Myocyte (in vitro differentiated cells): ENCODE measurements at regions not wholly inside any gene's neighbourhood (a gene's known extent, or its start where the extent isn't known, plus 50 kb on each side); places are given as distances from the start of the nearest gene placed in this dataset.
A peak's percentile ranks its signal among the peaks of the same experiment; 100 is the strongest.

Experiments used
- DNase-seq: peaks from one replicate; pipeline ENCODE4 v3.0.0-alpha.2; 2012; ENCODE audit warnings: low read depth

GRCh38 chr5:8383616-8384015, 514.7 kb downstream of the MTRR start:
- no peak for DNase-seq

- DNase-seq, result no peak
Observed at GRCh38 chr5:8386719-8387288, 517.9 kb downstream of the MTRR start.

GRCh38 chr5:8391911-8392310, 523.0 kb downstream of the MTRR start:
- DNase-seq, result peak; percentile 77

GRCh38 chr5:8393240-8393639, 524.3 kb downstream of the MTRR start:
- DNase-seq, result no peak

DNA sequence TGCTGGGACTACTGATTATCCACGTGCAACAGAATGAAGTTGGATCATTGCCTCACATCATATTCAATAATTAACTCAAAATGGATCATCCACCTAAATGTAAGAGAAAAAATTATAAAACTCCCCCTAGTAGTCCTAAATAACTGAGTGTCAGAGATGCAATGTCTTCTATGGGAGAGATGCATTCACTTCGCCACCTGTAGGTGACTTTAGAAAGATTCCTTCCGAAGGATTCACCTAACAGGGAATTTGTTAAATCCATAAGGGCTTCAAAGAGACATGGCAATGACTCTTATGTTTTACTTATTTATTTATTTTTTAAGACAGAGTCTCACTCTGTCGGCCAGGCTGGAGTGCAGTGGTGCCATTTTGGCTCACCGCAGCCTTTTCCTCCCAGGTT, 526.0 kb downstream of the MTRR start:
- no peak for DNase-seq

DNA sequence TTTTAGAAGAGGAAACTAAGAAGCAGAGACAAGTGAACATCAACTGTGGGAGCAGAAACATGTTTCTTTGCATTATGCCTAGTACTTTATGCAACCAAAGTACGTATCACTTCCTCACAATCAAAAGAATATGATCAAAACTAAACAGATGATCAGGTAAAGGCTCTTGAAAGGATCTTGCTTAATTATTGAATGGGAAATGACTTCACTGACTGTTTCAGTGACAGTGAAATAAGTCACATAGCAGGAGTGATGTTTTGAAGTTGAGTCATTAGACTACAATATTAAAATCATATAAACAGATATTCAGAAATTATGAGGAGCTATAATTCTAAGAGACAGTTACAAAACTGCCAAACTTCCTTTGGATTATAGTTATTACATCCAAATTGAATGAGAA, 527.3 kb downstream of the MTRR start:
- DNase-seq, result peak; percentile 18

GRCh38 chr5:8396756-8397155, 527.8 kb downstream of the MTRR start:
- peak; percentile 84 for DNase-seq

- peak; percentile 6 for DNase-seq
Observed at GRCh38 chr5:8399471-8399870, 530.5 kb downstream of the MTRR start.

DNA sequence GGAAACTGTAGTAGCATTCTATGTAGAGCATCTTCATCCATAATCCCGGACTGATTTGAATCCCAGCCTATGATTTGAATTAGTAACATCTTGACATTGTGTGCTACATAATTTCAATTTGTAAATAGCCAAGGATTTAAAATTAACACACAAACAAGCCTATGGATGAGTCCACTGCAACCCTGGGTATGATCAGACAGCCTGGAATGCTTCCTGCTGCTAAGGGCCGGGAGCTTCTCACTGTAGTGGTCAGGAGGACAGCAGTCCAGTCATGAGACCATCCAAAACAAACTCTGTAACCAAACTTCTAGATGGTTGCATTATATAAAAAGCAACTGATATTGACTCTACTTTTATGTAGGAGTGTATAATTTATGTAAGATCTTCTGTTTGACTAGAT, 539.3 kb downstream of the MTRR start:
- DNase-seq, result no peak

DNA sequence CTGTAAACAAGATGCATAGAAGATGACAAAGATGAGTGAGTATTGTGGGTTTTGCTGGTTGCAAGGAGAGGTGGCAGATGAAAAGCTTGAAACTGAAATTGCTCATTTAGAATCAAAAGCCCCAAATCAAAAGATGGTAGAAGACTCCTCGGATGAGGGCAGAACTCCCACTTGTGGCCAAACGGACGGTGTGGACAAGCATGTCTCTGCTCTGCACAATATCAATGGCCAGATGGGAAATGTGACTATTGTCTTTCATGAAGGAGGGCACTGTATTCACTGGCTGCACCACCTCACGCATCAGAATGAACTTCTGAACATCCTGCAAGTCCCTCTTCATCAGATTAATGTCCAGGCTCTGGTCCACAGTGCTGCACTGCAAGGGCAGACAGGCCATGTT, 541.7 kb downstream of the MTRR start:
- DNase-seq, result no peak

DNA sequence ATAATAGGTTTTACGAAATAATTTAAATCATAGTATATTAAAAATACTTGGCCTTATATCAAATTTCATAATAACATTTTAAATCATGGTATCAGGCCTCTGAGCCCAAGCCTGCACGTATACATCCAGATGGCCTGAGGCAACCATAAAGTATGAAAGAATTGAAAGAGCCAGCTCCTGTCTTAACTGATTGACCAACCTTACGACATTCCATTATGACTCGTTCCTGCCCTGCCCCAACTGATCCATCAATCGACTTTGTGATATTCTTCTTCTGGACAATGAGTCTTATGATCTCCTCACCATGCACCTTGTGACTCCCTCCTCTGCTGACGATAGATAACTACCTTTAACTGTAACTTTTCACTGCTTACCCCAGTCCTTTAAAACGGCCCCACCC, 545.0 kb downstream of the MTRR start:
- no peak for DNase-seq

- no peak for DNase-seq
Observed at GRCh38 chr5:8417316-8418048, 548.5 kb downstream of the MTRR start.

DNA sequence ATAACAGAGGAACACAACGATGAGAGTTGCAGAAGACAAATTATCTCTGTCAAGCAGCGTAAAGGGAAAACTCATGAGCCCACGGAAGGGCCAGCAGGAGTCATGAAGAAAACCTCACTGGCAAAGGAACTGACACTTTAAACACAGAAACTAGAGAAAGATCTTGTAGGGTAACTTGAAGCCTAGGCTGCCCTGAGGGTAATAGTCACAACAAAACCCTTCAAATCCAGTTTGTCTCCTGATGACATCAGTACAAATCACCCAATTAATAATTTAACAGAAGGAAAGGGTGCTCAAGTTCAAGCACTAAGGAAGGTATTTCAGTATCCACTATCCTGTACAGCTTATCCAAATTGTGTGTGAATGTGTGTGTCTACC, 549.1 kb downstream of the MTRR start:
- DNase-seq, result no peak

DNA sequence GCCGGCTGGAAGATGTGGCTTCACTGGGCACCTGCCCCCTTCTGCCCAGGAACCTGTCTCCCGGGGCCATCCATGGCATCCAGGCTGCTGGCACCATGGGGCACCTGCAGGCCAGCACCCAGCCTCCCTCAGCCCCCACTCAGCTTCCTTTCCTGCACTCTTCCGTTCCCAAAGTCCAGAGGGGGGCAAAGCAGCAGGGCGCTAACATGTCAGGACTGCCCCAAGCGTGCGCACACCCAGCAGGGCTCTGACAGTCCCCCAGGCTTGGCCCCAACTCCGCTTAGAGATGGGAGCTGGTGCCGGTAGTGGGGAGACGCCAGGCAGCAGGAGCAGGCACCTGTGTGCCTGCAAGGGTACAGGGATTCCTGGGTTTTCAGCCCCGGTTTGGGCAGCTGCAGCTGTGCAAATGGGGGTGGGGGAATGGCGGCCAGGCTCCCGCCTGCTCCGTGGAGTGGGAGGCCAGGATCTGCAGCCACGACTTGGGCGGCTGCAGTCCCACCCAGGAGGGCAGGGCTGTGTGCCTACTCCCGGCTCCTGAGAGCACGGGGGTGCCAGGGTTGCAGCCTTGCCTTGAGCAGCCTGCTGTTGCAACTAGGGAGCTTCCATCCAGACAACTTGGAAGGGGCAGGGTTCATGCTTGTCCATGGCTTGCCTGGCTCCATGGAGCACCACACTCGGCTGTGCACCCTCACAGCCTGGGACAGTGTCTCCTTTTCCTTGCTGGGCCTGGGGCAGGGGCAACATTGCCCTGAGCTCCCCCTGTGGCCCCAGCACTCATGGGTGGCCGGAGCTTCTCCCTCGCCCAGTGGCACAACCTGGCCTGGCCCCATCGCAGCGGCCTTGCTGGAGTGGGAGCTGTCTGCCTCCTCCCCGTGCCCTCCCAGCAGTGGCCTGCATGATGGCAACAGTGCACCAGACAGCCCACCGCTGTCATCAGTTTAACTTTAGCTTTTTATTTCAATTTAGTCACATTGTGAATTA, 561.1 kb downstream of the MTRR start:
- no peak for DNase-seq

DNA sequence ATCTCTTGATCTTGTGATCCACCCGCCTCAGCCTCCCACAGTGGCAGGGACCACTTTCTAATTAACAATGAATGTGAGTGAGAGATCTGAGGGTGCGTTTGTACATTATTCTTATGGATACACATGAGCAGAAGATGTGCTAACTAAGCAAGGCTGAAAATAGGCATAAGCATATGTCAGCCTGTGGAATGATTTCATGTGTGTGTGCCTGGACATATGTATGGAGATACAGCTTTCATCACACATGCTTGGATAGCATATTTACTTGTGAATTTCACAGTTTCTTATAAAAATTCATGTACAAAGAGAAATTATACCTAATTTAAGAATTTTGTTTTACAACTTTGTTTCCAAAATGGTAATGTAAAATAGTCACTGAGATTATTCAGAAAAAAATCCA, 565.6 kb downstream of the MTRR start:
- no peak for DNase-seq

DNA sequence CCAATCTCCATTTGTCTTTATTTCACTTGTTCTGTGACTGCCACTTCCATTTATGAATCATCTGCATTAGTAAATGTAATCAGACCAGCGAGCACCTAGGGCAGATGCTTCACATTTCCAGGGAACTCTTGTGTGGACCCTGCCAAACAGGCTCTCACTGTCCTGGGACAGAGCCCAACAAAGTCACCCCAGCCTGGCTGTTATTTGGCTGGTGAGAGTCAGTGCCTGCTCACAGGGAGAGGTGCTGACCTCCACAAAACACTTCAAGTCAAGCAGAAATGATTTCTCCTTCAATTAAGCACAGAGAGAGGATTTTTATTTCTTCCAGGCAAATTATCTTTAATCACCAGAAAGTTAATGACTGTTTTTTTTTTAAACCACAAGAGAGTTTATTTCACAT, 568.0 kb downstream of the MTRR start:
- no peak for DNase-seq

DNA sequence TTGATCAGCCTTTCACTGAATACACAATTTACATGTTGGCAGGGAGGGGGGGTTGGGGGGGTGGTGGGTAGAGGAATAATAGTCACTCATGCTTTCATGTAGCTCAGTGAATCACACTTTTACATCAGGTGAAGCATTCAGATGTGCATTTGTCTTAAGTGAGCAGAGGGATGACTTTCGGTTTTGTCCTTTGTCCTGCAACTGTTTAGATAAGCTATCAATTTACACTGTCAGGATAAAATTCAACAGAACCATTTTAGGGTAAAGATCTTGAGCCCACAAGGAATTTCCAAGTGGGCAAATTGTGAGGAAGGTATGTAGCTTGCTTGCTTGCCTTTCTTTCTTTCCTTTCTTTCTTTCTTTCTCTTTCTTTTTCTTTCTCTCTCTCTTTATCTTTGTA, 576.2 kb downstream of the MTRR start:
- DNase-seq, result no peak

- no peak for DNase-seq
Observed at GRCh38 chr5:8446179-8446578, 577.2 kb downstream of the MTRR start.

DNA sequence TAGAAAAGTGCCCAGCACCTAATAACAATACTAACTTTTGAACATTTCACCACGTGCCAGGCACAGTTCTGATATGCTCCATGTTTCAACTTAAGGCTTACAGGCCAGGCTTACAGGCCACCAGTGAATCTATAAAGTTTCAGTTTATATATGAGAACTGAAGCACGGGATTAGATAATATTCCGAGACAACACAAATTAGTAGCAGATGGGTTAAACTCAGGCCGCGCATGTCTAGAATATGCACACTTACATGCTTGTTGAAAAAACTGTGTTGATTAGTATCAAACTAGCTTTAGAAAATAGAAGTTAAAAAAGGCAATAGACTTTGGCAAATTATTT, 587.9 kb downstream of the MTRR start:
- no peak for DNase-seq

- peak; percentile 100 for DNase-seq
Observed at GRCh38 chr5:8457187-8458037, 588.5 kb downstream of the MTRR start.

DNA sequence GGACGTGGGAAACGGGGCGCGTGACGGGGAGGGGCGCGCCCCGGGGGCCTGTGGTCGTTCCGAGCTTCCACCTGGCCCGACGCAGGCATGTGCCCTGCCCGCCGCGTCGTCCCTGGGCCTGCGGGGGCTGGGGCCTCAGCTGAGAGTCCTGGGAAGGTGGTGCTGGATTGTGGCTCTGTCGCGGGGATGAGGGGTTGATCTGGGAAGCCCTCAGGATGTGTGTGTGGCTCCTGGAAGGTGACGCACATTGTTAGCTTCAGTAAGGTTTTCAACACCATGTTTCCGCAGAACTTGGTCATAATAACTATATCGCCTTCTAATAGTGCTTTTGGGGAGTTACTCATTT, 589.1 kb downstream of the MTRR start:
- DNase-seq, result peak; percentile 42

GRCh38 chr5:8461543-8461942, 592.6 kb downstream of the MTRR start:
- no peak for DNase-seq
